ENCODE measurements at regions not wholly inside any gene's neighbourhood (a gene's known extent, or its start where the extent isn't known, plus 50 kb on each side); places are given as distances from the start of the nearest gene placed in this dataset.

DNA sequence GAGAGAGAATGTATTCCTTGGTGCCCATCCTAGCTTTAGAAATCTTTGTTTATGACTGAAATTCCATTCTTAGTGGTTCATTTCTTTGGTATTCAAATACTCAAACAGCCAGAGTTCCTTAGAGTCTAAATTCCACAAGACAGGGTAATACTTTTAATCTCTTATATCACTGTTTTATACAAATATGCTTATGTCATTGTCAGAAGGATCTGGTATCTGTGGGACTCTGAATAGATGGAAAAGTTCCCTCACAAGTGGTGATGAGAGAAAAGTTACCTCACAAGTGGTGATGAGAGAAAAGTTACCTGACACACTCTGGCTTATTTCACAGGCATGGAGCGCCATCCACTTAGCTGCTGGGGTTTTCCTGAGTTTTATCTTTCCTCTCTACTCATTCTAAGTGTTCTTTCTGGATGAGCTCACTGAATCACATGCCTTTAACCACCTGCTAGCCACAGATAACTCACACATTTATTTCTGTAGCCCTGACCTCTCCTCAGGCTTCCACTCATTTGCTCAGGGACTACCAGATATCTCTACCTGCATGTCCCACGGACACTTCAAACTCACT lies 784.0 kb downstream of the SUGCT start:
- DNase-seq (ENCODE audit: low spot score), result peak; percentile 44

DNA sequence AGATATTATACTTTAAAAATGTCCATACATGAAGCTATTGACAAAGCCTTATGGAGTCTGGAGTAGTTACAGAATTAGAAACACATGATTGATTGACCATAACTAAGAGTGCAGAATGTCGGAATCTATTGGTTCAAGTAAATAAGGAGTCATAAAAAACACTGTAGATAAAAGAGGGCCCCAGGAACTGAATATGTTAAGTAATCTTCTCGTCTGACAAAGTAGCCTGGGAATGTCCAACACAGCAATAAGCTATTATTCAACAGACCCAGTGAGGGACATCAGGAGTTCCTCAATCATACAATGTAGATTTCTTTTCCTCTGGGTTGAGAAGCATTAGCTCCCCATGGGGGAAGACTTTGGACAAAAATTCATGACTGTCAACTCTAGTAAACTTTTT lies 782.0 kb downstream of the SUGCT start:
- DNase-seq (ENCODE audit: low spot score), result no peak

DNA sequence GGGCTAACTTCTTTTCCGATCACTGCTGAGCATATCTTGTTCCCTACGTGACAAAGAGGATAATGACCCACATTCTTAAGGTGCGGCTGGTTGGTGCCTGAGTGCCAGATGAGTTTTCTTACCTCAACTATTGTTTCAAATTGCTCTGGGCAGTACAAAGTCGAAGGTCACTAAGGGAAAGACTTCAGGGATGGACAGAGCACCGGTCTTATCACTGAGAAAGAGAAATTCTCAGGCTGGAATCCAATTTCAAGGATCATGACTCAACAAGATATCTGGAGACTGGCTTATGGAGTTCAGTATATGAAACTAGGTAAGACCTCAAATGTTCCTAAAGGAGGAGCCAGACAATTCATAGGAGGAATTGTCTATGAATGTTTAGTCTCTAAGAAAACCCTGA lies 780.3 kb downstream of the SUGCT start:
- peak; percentile 74 for DNase-seq (ENCODE audit: low spot score)

Measured in LoVo (cell line).